ENCODE measurements at regions not wholly inside any gene's neighbourhood (a gene's known extent, or its start where the extent isn't known, plus 50 kb on each side); places are given as distances from the start of the nearest gene placed in this dataset.
"Not testable (repeated sequence)": the region's sequence is repeated elsewhere in the genome, so short reads cannot be mapped to it uniquely, and the experiment has no call there.

DNA sequence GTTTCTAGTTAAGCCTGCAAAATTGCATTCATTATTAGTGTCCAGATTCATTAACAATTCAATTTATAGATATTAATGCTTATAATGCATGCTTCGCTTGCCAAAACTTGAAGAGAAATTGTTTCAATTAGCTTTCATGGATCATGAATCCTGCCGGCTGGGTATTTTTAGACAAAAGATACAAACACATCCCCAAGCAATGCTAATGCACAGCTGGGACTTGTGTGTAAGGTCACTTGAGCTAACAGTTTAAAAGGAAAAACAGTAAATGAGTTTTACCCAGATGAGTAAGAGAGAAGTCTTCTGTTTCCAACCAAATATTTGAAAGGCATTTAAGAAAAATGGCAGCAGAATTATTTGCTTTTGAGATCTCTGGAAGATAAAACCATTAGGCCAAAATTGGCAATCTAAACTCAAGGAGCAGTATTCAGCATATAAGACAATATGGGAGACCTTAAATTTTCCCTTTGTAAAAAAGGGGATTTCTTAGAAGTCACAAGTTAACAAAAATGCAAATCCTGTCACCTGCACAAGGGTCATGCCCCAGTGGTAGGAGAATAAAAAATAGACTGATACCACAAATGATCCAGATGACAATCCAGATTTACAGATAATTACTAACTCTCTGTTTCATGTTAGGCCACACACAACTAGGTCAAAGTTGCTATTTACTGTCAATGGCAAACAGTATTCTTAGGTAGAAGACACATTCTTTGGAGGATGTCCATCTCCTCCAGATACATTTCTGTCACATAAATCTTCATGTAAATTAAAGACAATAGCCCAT lies 418.4 kb upstream of the PMFBP1 start:
- no peak for DNase-seq

GRCh38 chr16:72588551-72588950 lies 416.6 kb upstream of the PMFBP1 start:
- no peak for DNase-seq

- DNase-seq = not testable (repeated sequence)
These were observed 406.1 kb upstream of the PMFBP1 start for GRCh38 chr16:72578061-72578460.

GRCh38 chr16:72576189-72576588 lies 404.2 kb upstream of the PMFBP1 start:
- DNase-seq = no peak

DNA sequence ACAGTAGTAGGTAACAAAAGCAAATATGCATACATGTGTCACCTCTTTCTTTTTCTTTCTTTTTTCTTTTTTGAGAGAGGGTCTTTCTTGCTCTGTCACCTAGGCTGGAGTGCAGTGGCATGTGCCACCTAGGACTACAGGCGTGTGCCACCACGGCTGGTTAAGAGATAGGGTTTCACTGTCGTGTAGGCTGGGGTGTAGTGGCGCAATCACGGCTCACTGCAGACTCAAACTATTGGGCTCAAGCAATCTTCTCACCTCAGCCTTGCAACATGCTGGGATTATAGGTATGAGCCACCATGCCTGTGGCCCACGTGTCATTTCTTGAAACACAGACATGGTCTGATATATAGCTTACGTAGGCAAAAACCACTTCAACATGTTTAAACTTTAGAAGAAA lies 397.7 kb upstream of the PMFBP1 start:
- no peak for DNase-seq

GRCh38 chr16:72568502-72568901 lies 396.5 kb upstream of the PMFBP1 start:
- DNase-seq = no peak

DNA sequence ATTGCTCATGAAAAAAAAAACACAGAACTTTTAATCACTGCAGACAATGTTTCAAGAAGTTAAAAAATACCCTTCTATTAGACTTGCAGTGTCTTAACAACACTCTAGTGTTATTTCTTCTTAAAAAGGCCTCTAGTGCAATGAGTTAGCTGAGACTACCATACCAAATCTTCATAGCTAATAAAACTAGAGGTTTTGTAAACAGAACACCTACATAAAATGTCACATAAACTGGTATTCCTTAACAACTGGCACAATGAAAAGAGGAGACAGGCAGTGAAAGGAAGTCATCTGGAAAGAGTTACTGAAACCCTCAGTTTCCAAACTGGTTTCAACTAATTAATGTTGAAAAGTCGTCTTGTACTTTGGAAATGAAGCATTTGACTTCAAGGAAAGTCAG lies 394.2 kb upstream of the PMFBP1 start:
- no peak for DNase-seq

DNA sequence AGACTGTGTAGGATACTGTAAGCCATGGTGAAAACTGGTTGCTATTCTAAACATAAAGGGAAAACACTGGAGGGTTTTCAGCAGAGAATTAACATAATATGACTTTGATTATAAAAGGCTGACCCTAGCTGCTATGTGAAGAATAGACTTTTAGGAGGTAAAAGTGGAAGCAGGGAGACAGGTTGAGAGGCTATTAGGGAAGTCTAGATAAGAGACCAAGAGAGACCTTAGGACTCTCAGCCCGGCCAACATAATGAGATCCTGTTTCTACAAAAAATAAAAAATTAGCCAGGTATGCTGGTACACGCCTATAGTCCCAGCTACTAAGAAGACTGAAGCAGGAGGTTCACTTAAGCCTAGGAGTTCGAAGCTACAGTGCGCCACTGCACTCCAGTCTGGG lies 393.2 kb upstream of the PMFBP1 start:
- DNase-seq = no peak

GRCh38 chr16:72560617-72561016 lies 388.7 kb upstream of the PMFBP1 start:
- DNase-seq = no peak

GRCh38 chr16:72558501-72558900 lies 386.5 kb upstream of the PMFBP1 start:
- no peak for DNase-seq

- no peak for DNase-seq
These were observed 383.0 kb upstream of the PMFBP1 start for GRCh38 chr16:72554935-72555334.

GRCh38 chr16:72552654-72553053 lies 380.7 kb upstream of the PMFBP1 start:
- DNase-seq = no peak

- no peak for DNase-seq
These were observed 379.7 kb upstream of the PMFBP1 start for GRCh38 chr16:72551649-72552048.

DNA sequence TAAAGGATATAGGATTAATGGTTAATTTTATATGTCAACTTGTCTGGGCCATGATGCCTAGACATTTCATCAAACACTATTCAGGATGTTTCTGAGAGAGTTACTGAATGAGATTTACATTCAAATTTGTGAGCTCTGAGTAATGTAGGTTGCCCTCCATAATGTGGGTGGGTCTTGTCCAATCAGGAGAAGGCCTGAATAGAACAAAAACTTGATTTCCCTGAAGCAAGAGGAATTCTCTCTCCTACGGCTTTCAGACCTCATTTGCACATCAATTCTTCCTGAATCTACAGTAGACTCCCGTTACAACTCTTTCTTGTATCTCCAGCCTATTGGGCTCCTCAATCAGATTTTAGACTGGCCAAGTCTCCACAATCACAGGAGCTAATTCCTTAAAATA lies 377.9 kb upstream of the PMFBP1 start:
- DNase-seq = no peak

- no peak for DNase-seq
These were observed 370.1 kb upstream of the PMFBP1 start for GRCh38 chr16:72542102-72542501.

GRCh38 chr16:72537664-72538063 lies 365.7 kb upstream of the PMFBP1 start:
- DNase-seq = no peak

DNA sequence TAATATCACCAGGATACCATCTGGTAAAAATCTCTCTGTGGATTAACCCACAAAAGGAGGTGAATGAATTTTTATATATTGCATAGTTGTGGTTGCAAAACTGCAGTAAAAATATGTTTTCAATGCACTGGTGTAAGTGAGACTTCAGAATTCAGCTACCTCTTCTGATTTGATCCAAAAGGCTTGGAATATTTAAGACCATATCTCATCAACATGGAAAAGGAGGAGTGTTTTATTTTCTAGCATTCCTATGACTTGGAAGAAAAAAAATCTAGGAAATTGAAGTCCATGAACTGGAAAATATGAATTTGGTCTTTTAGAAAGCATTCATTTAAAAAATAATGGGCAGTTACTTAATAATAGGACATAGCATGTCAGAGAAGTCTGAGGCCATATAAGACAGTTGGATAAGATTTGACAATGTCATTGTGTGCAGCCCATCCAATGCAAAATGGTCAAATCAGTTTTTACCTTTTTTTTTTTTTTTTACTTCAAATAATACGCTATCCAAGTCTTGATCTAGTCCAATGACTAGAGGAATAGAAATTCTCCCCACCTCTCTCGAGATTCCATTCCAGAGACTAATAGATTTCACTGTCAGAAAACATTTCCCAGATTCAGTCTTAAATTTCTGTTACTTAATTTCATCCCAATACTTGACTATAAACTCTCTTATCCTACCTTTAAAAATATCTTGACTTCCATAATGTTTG lies 364.9 kb upstream of the PMFBP1 start:
- DNase-seq = no peak

GRCh38 chr16:72532906-72533410 lies 361.0 kb upstream of the PMFBP1 start:
- no peak for DNase-seq

DNA sequence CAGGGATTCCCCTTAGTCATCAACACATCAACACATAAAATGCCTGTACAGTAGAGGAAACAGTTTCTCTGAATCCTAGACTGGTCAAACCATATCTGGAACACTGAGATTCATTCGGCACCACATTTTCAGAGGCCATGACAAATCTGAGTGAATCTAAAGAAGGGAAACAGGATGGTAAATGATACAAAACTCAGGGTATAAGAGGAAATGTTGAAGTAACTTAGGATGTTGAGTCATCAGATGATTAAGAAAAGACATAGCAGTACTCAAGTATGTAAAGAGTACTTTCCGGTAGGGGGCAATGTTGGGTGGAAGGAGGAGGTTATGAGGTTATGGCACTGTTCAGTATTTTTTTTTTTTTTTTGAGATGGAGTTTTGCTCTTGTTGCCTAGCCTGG lies 358.5 kb upstream of the PMFBP1 start:
- peak; percentile 5 for DNase-seq

DNA sequence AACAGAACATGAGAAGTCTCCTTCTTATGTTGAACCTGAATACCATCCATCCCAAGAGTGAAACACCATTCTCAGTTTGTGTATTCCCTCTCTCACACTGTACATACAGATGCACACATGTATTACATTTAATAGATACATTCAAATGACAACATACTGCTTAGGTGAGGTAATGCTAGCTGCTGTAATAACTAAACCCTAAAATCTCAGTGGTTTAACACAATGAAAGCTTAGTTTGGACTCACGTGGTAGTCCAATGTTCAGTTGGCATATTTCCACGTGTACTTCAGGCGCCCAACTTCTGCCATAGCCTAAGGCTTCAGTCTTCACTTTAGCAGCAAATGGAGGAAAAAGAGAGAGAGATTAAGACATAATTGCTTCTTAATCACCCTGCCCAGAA lies 351.1 kb upstream of the PMFBP1 start:
- DNase-seq = no peak

DNA sequence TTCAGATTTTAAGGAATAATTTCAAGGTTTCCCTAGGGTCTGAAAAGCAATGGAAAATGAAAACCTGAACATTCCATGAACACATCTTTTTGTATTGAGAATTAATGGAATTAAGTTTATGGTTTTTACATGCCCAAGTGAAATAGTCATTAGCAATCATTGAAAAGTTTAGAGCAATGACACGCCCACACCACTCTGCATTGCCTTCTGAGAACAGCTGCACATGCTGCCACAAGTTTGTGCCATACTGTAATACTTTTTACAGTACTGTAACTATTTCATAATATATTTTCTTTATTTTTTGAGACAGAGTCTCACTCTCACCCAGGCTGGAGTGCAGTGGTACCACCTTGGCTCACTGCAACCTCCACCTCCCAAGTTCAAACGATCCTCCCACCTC lies 345.2 kb upstream of the PMFBP1 start:
- no peak for DNase-seq

- DNase-seq = no peak
These were observed 339.2 kb upstream of the PMFBP1 start for GRCh38 chr16:72511171-72511570.

- DNase-seq = no peak
These were observed 336.2 kb upstream of the PMFBP1 start for GRCh38 chr16:72508191-72508590.

DNA sequence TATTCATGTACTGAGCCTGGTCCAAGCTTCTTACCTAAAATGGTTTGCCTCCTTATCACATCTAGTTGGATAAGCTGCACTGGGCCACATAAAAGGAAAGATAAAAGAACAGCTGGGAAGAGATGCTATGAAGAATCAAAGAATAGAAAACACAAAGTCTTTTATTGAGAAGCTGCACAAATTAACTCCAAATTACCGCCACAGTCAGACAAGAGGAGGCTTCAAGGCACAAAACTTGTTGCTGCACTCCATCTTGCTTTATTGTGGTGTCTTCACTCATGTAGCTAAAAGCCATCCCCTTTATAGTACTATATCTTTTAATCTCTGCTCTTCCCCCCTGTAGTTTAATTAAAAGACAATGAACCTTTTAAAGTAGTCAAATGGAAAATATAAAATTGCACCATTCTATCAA lies 330.6 kb upstream of the PMFBP1 start:
- DNase-seq = no peak

All from RPMI8226 (cell line).